GM12878 (cell line): ENCODE measurements at regions not wholly inside any gene's neighbourhood (a gene's known extent, or its start where the extent isn't known, plus 50 kb on each side); places are given as distances from the start of the nearest gene placed in this dataset.

ENCODE experiments used
- CEBPB ChIP-seq, 2 experiments: fragments of 150-350 bp in 1 of 2; IDR thresholded peaks; 2 replicates each; pipeline ENCODE4 v1.6.1; 2012 to 2014; ENCODE audit warnings: low read depth in 2 of 2, low read length in 2 of 2, borderline replicate concordance in 1 of 2, inconsistent platforms in 1 of 2
- ELK1 ChIP-seq: IDR thresholded peaks from 2 replicates; pipeline ENCODE4 v1.6.1; 2012; ENCODE audit warnings: low read depth, low read length, improper control_type of control experiment
- EZH2 ChIP-seq: IDR thresholded peaks from 2 replicates; pipeline ENCODE4 v1.6.1; 2012; ENCODE audit warnings: low read depth, mild to moderate bottlenecking, control low read depth, inconsistent platforms, low read length, borderline replicate concordance; ENCODE audit not compliant: control insufficient read depth
- LARP7 ChIP-seq: fragments of 450-650 bp; IDR thresholded peaks from 2 replicates; pipeline ENCODE4 v1.6.1; 2017; ENCODE audit warnings: mild to moderate bottlenecking
- POLR2A ChIP-seq: IDR thresholded peaks from 2 replicates; pipeline ENCODE4 v1.6.1; 2011; ENCODE audit warnings: low read depth, mild to moderate bottlenecking, low read length
- SMC3 ChIP-seq: IDR thresholded peaks from 2 replicates; pipeline ENCODE4 v1.6.1; 2011; ENCODE audit warnings: low read length, improper control_type of control experiment, borderline replicate concordance
- ZNF274 ChIP-seq: IDR thresholded peaks from one replicate; pipeline ENCODE4 v1.8.0; 2011; ENCODE audit not compliant: insufficient read length, insufficient read depth
- TF ChIP-seq, protein P1 (sequence below), 3 experiments: IDR thresholded peaks in 2 of 3; conservative IDR thresholded peaks in 1 of 3; 2 replicates each; pipeline ENCODE4 v1.5.1; 2011; ENCODE audit warnings: low read depth in 3 of 3, low read length in 3 of 3, mild to moderate bottlenecking in 3 of 3, control low read depth in 2 of 3, moderate library complexity in 2 of 3, inconsistent platforms in 1 of 3, mixed read lengths in 1 of 3; ENCODE audit not compliant: control insufficient read depth in 2 of 3, insufficient read depth in 1 of 3; ENCODE audit errors: extremely low read depth in 1 of 3

GRCh38 chr7:10436302-10436701, 537.4 kb upstream of the PHF14 start:
- TF ChIP-seq, protein P1, sequence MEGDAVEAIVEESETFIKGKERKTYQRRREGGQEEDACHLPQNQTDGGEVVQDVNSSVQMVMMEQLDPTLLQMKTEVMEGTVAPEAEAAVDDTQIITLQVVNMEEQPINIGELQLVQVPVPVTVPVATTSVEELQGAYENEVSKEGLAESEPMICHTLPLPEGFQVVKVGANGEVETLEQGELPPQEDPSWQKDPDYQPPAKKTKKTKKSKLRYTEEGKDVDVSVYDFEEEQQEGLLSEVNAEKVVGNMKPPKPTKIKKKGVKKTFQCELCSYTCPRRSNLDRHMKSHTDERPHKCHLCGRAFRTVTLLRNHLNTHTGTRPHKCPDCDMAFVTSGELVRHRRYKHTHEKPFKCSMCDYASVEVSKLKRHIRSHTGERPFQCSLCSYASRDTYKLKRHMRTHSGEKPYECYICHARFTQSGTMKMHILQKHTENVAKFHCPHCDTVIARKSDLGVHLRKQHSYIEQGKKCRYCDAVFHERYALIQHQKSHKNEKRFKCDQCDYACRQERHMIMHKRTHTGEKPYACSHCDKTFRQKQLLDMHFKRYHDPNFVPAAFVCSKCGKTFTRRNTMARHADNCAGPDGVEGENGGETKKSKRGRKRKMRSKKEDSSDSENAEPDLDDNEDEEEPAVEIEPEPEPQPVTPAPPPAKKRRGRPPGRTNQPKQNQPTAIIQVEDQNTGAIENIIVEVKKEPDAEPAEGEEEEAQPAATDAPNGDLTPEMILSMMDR (IDR thresholded peaks at IDR 0.05 in 2 of 3, conservative IDR thresholded peaks at IDR 0.05 in 1 of 3; ENCODE audit: control insufficient read depth in 2 of 3, extremely low read depth in 1 of 3, insufficient read depth in 1 of 3, low read depth in 3 of 3, low read length in 3 of 3), result no peak
- TF ChIP-seq SMC3, result no peak
- TF ChIP-seq ELK1, result no peak
- no peak for TF ChIP-seq ZNF274
- no peak for TF ChIP-seq POLR2A
- TF ChIP-seq EZH2, result no peak
- no peak for TF ChIP-seq LARP7
- no peak for TF ChIP-seq CEBPB (IDR thresholded peaks at IDR 0.05; ENCODE audit: borderline replicate concordance in 1 of 2, low read depth in 2 of 2, low read length in 2 of 2)
